ENCODE measurements at regions not wholly inside any gene's neighbourhood (a gene's known extent, or its start where the extent isn't known, plus 50 kb on each side); places are given as distances from the start of the nearest gene placed in this dataset.

GRCh38 chr1:29451368-29451892, 215.1 kb downstream of the PTPRU start:
- no peak overlapping the region for H3K4me3 ChIP-seq
- TF ChIP-seq CTCF (IDR thresholded peaks at IDR 0.05 in 8 of 11, conservative IDR thresholded peaks at IDR 0.05 in 3 of 11) (no peak), POLR2AphosphoS5 (IDR thresholded peaks at IDR 0.05) (no peak), POLR2A (IDR thresholded peaks at IDR 0.05) (no peak)
- WGBS, 5 donors: 72 to 86% (median 80%) methylated on average over 8 to 16 of the region's 16 CpGs
- no peaks in the 10 kb centered on the region for H3K36me3 ChIP-seq
- no peak overlapping the region for H3K27ac ChIP-seq
- intact Hi-C loops (cut with DNase I; ENCODE audit: low total_unique reads): no loop called here
- DNase-seq: peak; percentile 27
- peaks cover 0 to 2% (median 0%) of the 10 kb centered on the region in 8 donors for H3K9me3 ChIP-seq
- peaks cover 0 to 31% (median 0%) of the 10 kb centered on the region in 7 donors for H3K27me3 ChIP-seq (replicated peaks in 1 of 7)
- no peaks in the 10 kb centered on the region for H3K4me1 ChIP-seq

GRCh38 chr1:29450591-29450990, 214.3 kb downstream of the PTPRU start:
- 70 to 85% (median 80%) methylated on average over 10 of the region's 10 CpGs for WGBS, 5 donors
- no peak overlapping the region for H3K27ac ChIP-seq
- no peak for TF ChIP-seq CTCF (IDR thresholded peaks at IDR 0.05 in 8 of 11, conservative IDR thresholded peaks at IDR 0.05 in 3 of 11)
- no peak for TF ChIP-seq POLR2A (IDR thresholded peaks at IDR 0.05)
- no peak for TF ChIP-seq POLR2AphosphoS5 (IDR thresholded peaks at IDR 0.05)
- intact Hi-C loops (cut with DNase I; ENCODE audit: low total_unique reads): no loop called here
- no peaks in the 10 kb centered on the region for H3K4me1 ChIP-seq
- no peaks in the 10 kb centered on the region for H3K9me3 ChIP-seq
- peaks cover 0 to 39% (median 0%) of the 10 kb centered on the region in 7 donors for H3K27me3 ChIP-seq (replicated peaks in 1 of 7)
- DNase-seq: peak; percentile 56
- no peaks in the 10 kb centered on the region for H3K36me3 ChIP-seq
- H3K4me3 ChIP-seq: no peak overlapping the region

GRCh38 chr1:29448456-29449235, 212.3 kb downstream of the PTPRU start:
- intact Hi-C loops (cut with DNase I; ENCODE audit: low total_unique reads): no loop called here
- Histone ChIP-seq H3K27ac (no peak overlapping the region), H3K27me3 (replicated peaks in 1 of 7) (peaks cover 0 to 46% (median 0%) of the 10 kb centered on the region in 7 donors), H3K4me3 (no peak overlapping the region), H3K36me3 (no peaks in the 10 kb centered on the region), H3K4me1 (peaks cover 0 to 2% (median 0%) of the 10 kb centered on the region in 6 donors), H3K9me3 (no peaks in the 10 kb centered on the region)
- 82 to 90% (median 84%) methylated on average over 16 of the region's 16 CpGs for WGBS, 5 donors
- peak; percentile 62 for DNase-seq
- TF ChIP-seq CTCF (IDR thresholded peaks at IDR 0.05 in 8 of 11, conservative IDR thresholded peaks at IDR 0.05 in 3 of 11): no peak
- no peak for TF ChIP-seq POLR2AphosphoS5 (IDR thresholded peaks at IDR 0.05)
- no peak for TF ChIP-seq POLR2A (IDR thresholded peaks at IDR 0.05)

GRCh38 chr1:29447368-29447767, 211.0 kb downstream of the PTPRU start:
- H3K36me3 ChIP-seq: no peaks in the 10 kb centered on the region
- H3K4me1 ChIP-seq: peaks cover 0 to 9% (median 2%) of the 10 kb centered on the region in 6 donors
- H3K4me3 ChIP-seq: no peak overlapping the region
- 85 to 94% (median 91%) methylated on average over 3 of the region's 3 CpGs for WGBS, 5 donors
- no peak for DNase-seq
- no peak overlapping the region for H3K27ac ChIP-seq
- no peaks in the 10 kb centered on the region for H3K9me3 ChIP-seq
- intact Hi-C loops (cut with DNase I; ENCODE audit: low total_unique reads): no loop called here
- H3K27me3 ChIP-seq (replicated peaks in 1 of 7): peaks cover 0 to 54% (median 0%) of the 10 kb centered on the region in 7 donors
- TF ChIP-seq CTCF (IDR thresholded peaks at IDR 0.05 in 8 of 11, conservative IDR thresholded peaks at IDR 0.05 in 3 of 11) (no peak), POLR2AphosphoS5 (IDR thresholded peaks at IDR 0.05) (no peak), POLR2A (IDR thresholded peaks at IDR 0.05) (no peak)

All from spleen (tissue), 11 donors.